Caco-2 (cell line): ENCODE measurements at regions not wholly inside any gene's neighbourhood (a gene's known extent, or its start where the extent isn't known, plus 50 kb on each side); places are given as distances from the start of the nearest gene placed in this dataset.

Experiments used
- BruUV-seq: library from RNA; stranded (reverse); fragments of 400-500 nt; replicated peaks from 2 replicates; lab custom pipeline; 2021; lab: Mats Ljungman, UMichigan
- CTCF ChIA-PET: fragments of 300-600 bp; sonication (Branson Sonifier 250); formaldehyde crosslinking; loops from one replicate; lab custom pipeline; 2022; ENCODE audit warnings: antibody characterized with exemption; lab: Charles Lee
- POLR2A ChIA-PET: fragments of 300-600 bp; sonication (Branson Sonifier 250); formaldehyde crosslinking; loops from one replicate; lab custom pipeline; 2022; ENCODE audit warnings: antibody characterized with exemption; lab: Charles Lee
- DNase-seq, 2 experiments: peaks; one replicate each; pipeline versions ENCODE4 v3.0.0 to v3.0.0-alpha.2; 2020 to 2022
- H3K27me3 ChIP-seq: replicated peaks from 2 replicates; pipeline ENCODE4 v1.6.0; 2011; ENCODE audit warnings: low read length; ENCODE audit not compliant: control insufficient read depth, insufficient read depth
- H3K36me3 ChIP-seq: 2 replicates; pipeline ENCODE4 v1.5.1; 2011; ENCODE audit warnings: low read length; ENCODE audit not compliant: control insufficient read depth, insufficient read depth
- H3K4me1 ChIP-seq: fragments of 250-450 bp; sonication (Bioruptor Pico); 2 replicates; pipeline ENCODE4 v1.5.1; 2020; ENCODE audit warnings: mild to moderate bottlenecking
- H3K4me3 ChIP-seq: 2 replicates; pipeline ENCODE4 v1.5.1; 2011; ENCODE audit warnings: low read depth, mild to moderate bottlenecking, control low read depth, low read length
- H3K9me3 ChIP-seq: fragments of 250-450 bp; sonication (Bioruptor Pico); 2 replicates; pipeline ENCODE4 v1.5.1; 2020; ENCODE audit warnings: mild to moderate bottlenecking, moderate library complexity
- H3K27ac Mint-ChIP-seq: one replicate; pipeline ENCODE4 v1.8.0; 2022; ENCODE audit warnings: mixed read lengths; ENCODE audit not compliant: unreplicated experiment
- H3K27me3 Mint-ChIP-seq: one replicate; pipeline ENCODE4 v1.8.0; 2022; ENCODE audit warnings: mixed read lengths; ENCODE audit not compliant: insufficient read depth, unreplicated experiment
- H3K36me3 Mint-ChIP-seq: one replicate; pipeline ENCODE4 v1.8.0; 2022; ENCODE audit warnings: mild to moderate bottlenecking, mixed read lengths; ENCODE audit not compliant: insufficient read depth, unreplicated experiment
- H3K4me1 Mint-ChIP-seq: one replicate; pipeline ENCODE4 v1.8.0; 2022; ENCODE audit warnings: low read depth, mixed read lengths; ENCODE audit not compliant: unreplicated experiment
- H3K4me3 Mint-ChIP-seq: one replicate; pipeline ENCODE4 v1.8.0; 2022; ENCODE audit warnings: mild to moderate bottlenecking, moderate library complexity, mixed read lengths; ENCODE audit not compliant: unreplicated experiment
- H3K9me3 Mint-ChIP-seq: one replicate; pipeline ENCODE4 v1.8.0; 2022; ENCODE audit warnings: mixed read lengths; ENCODE audit not compliant: unreplicated experiment
- CTCF ChIP-seq, 2 experiments: fragments of 200-600 bp in 1 of 2; IDR thresholded peaks; 1 replicate in 1 of 2; 2 replicates in 1 of 2; pipeline versions ENCODE4 v1.5.1 to v1.8.0; 2011 to 2022; ENCODE audit warnings: antibody characterized with exemption in 1 of 2, control low read depth in 1 of 2, inconsistent platforms in 1 of 2, low read depth in 1 of 2, low read length in 1 of 2, mild to moderate bottlenecking in 1 of 2, moderate library complexity in 1 of 2; ENCODE audit not compliant: insufficient read depth in 1 of 2, severe bottlenecking in 1 of 2, unreplicated experiment in 1 of 2
- intact Hi-C: fragments of 100-400 bp; cut with micrococcal nuclease; formaldehyde crosslinking; loops from one replicate; pipeline ENCODE4 v1.10.0; 2022; ENCODE audit not compliant: unreplicated experiment

DNA sequence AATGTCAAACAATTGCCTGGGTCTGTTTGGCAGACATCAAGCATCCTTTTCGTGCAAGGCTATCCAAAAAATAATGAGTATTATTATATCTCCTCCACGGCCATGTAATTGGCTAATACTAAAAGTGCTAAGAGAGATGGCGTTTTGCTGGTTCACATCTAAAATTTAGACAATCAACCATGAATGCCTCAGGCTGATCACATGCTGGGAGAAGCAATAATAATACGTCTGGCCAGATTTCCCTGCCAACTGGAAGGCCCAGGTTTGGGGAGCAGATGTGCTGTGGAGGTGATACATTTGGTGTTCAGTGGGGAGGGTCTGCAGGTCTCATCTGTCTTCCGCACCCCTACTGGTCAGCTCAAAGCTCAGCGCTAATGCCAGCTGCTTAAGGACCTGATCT lies 60.3 kb upstream of the CREB1 start:
- CTCF ChIA-PET = no interaction called here
- DNase-seq = no peak
- Histone ChIP-seq H3K4me1 (no peaks in the 10 kb centered on the region), H3K4me3 (no peak overlapping the region), H3K27me3 (no peaks in the 10 kb centered on the region), H3K36me3 (no peaks in the 10 kb centered on the region), H3K9me3 (no peaks in the 10 kb centered on the region)
- no peaks in the 10 kb centered on the region for H3K9me3 Mint-ChIP-seq
- H3K4me3 Mint-ChIP-seq = no peak overlapping the region
- H3K27ac Mint-ChIP-seq = no peak overlapping the region
- H3K27me3 Mint-ChIP-seq = no peaks in the 10 kb centered on the region
- H3K36me3 Mint-ChIP-seq = no peaks in the 10 kb centered on the region
- intact Hi-C loops = no loop called here
- H3K4me1 Mint-ChIP-seq = peaks cover 5% of the 10 kb centered on the region
- POLR2A ChIA-PET = no interaction called here
- no peak for TF ChIP-seq CTCF (IDR thresholded peaks at IDR 0.05; ENCODE audit: insufficient read depth in 1 of 2, low read depth in 1 of 2, low read length in 1 of 2, severe bottlenecking in 1 of 2, unreplicated experiment in 1 of 2)
- BruUV-seq = no TSS peak

DNA sequence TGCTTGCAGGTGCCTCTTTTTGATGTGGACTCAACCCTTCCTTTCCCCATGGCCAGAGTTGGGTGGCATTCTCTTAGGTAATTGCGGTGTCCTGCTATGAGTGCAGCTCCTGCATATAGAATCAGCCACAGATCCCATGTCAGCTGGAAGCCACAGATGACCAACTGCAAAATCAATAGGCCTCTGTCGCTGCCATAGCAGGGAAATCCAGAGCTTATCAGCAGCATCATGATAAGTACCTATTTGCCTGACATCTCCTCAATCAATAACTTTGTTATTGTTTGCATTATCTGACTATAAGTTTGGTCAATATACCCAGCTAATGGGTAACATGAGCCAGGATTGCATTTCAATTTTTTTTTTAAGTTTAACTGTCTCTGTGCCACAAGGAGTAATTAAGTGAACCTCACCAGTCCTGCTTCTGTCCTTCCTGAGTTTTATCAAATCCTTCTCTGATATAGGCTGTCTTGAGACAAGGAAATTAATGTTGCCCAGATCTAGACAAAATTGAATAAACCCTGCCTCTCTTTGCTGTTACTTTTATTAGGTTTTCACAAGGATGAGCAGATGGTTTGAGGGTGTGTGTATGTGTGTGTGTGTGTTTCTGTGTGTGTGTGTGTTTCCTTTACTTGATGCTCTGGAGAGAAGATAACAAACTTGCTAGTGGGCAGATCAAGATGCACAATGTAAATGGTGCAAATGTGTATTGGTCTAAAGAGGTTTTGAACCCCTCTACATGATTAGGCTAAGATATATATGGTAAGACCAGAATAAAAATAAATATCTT lies 59.6 kb upstream of the CREB1 start:
- no peaks in the 10 kb centered on the region for H3K9me3 Mint-ChIP-seq

DNA sequence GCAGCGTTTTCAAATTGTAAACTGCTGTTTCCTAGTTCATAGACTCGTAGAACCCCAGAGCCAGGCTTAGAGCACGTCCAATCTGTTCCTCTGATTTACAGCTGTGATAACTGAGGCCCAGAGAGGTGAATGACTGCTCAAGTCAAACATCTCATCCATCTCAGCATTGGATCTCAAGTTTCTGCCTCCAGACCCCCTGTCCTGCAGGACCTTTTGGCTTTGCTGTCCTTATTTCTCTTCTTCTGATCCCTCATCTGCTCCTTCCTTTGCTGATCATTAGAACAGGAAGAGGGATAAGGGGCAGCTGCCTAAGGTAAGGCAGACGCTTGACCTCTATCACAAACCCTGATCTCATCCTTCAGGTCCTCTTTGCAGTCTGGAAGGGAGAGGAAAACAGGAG lies 58.5 kb upstream of the CREB1 start:
- POLR2A ChIA-PET = no interaction called here
- no peaks in the 10 kb centered on the region for H3K36me3 Mint-ChIP-seq
- no peak overlapping the region for H3K4me3 Mint-ChIP-seq
- no peak for DNase-seq
- BruUV-seq = no TSS peak
- H3K27ac Mint-ChIP-seq = no peak overlapping the region
- H3K27me3 Mint-ChIP-seq = no peaks in the 10 kb centered on the region
- no peaks in the 10 kb centered on the region for H3K9me3 Mint-ChIP-seq
- no peaks in the 10 kb centered on the region for H3K27me3 ChIP-seq
- CTCF ChIA-PET = interaction anchor here (0.7 kb wide), 1 partner anchor 210 kb away, joined by 3 read pairs; no protein-coding TSS in a partner anchor
- intact Hi-C loops = loop anchor here (5.0 kb wide), 1 partner anchor 239 kb away; no protein-coding TSS in a partner anchor
- no peak for TF ChIP-seq CTCF (IDR thresholded peaks at IDR 0.05; ENCODE audit: insufficient read depth in 1 of 2, low read depth in 1 of 2, low read length in 1 of 2, severe bottlenecking in 1 of 2, unreplicated experiment in 1 of 2)
- H3K36me3 ChIP-seq = no peaks in the 10 kb centered on the region
- no peaks in the 10 kb centered on the region for H3K9me3 ChIP-seq
- peaks cover 6% of the 10 kb centered on the region for H3K4me1 ChIP-seq
- H3K4me3 ChIP-seq = no peak overlapping the region
- peaks cover 15% of the 10 kb centered on the region for H3K4me1 Mint-ChIP-seq

More for the DNA sequence above, 59.6 kb upstream of the CREB1 start:
- no TSS peak for BruUV-seq
- no peak for TF ChIP-seq CTCF (IDR thresholded peaks at IDR 0.05; ENCODE audit: insufficient read depth in 1 of 2, low read depth in 1 of 2, low read length in 1 of 2, severe bottlenecking in 1 of 2, unreplicated experiment in 1 of 2)
- Histone ChIP-seq H3K9me3 (no peaks in the 10 kb centered on the region), H3K36me3 (no peaks in the 10 kb centered on the region), H3K4me3 (no peak overlapping the region), H3K4me1 (peaks cover 4% of the 10 kb centered on the region), H3K27me3 (no peaks in the 10 kb centered on the region)
- Mint-ChIP-seq H3K36me3 (no peaks in the 10 kb centered on the region), H3K4me3 (no peak overlapping the region), H3K27me3 (no peaks in the 10 kb centered on the region), H3K27ac (no peak overlapping the region), H3K4me1 (peaks cover 12% of the 10 kb centered on the region)
- DNase-seq = no peak
- intact Hi-C loops = loop anchor here (5.0 kb wide), 1 partner anchor 238 kb away; no protein-coding TSS in a partner anchor
- ChIA-PET POLR2A (no interaction called here), CTCF (interaction anchor here (0.7 kb wide), 1 partner anchor 1159 kb away, joined by 3 read pairs; no protein-coding TSS in a partner anchor)
